B cell (primary cell): ENCODE measurements at regions not wholly inside any gene's neighbourhood (a gene's known extent, or its start where the extent isn't known, plus 50 kb on each side); places are given as distances from the start of the nearest gene placed in this dataset.

ENCODE experiments used
- ATAC-seq: fragments of 200-7000 bp; cut with Tn5 transposase; one replicate; pipeline ENCODE4 v1.10.0; 2021; ENCODE audit warnings: low read depth, mild to moderate bottlenecking, moderate number of reproducible peaks, moderate library complexity
- CTCF ChIA-PET: fragments of 350-600 bp; sonication (Branson Sonifier 250); formaldehyde crosslinking; loops from one replicate; lab custom pipeline; 2021; ENCODE audit warnings: antibody characterized with exemption, inconsistent platforms; lab: Charles Lee
- POLR2A ChIA-PET: fragments of 350-600 bp; sonication (Branson Sonifier 250); formaldehyde crosslinking; loops from one replicate; lab custom pipeline; 2021; ENCODE audit warnings: antibody characterized with exemption; lab: Charles Lee
- DNase-seq: peaks from one replicate; pipeline ENCODE4 v3.0.0; 2013
- H2AFZ ChIP-seq: 2 replicates; pipeline ENCODE4 v1.6.1; 2012; ENCODE audit warnings: mild to moderate bottlenecking, low read depth, low read length; ENCODE audit not compliant: insufficient read depth, poor library complexity, severe bottlenecking
- H3K27ac ChIP-seq, 2 donors: 1 replicate in 1 of 2; 2 replicates in 1 of 2; pipeline ENCODE4 v1.5.1; 2012 to 2013; ENCODE audit warnings: low read length in 2 of 2, mild to moderate bottlenecking in 2 of 2, moderate library complexity in 1 of 2
- H3K27me3 ChIP-seq, 4 experiments: fragments of 200-600 bp in 1 of 4; sonication (generic) in 1 of 4; replicated peaks in 1 of 4; 1 replicate in 2 of 4; 2 replicates in 2 of 4; pipeline versions ENCODE4 v1.6.1 to v1.7.0; 2013 to 2016; ENCODE audit warnings: low read length in 3 of 4, mild to moderate bottlenecking in 2 of 4, mixed read lengths in 1 of 4, moderate library complexity in 1 of 4; ENCODE audit not compliant: insufficient read depth in 4 of 4, control insufficient read depth in 3 of 4; ENCODE audit errors: control extremely low read depth in 1 of 4
- H3K36me3 ChIP-seq, 2 experiments: replicated peaks in 1 of 2; 1 replicate in 1 of 2; 2 replicates in 1 of 2; pipeline versions ENCODE4 v1.6.1 to v1.7.1; 2013; ENCODE audit warnings: low read length in 1 of 2; ENCODE audit not compliant: insufficient read depth in 2 of 2, control insufficient read depth in 1 of 2; ENCODE audit errors: control extremely low read depth in 1 of 2, extremely low read depth in 1 of 2
- H3K4me1 ChIP-seq, 2 donors: fragments of 200-600 bp in 1 of 2; sonication (generic) in 1 of 2; 1 replicate in 1 of 2; 2 replicates in 1 of 2; pipeline versions ENCODE4 v1.5.1 to v1.6.1; 2013 to 2017; ENCODE audit warnings: low read length in 2 of 2; ENCODE audit not compliant: control insufficient read depth in 2 of 2, insufficient read depth in 2 of 2
- H3K4me2 ChIP-seq: replicated peaks from 2 replicates; pipeline ENCODE3; 2012; ENCODE audit warnings: mild to moderate bottlenecking, low read depth, low read length; ENCODE audit not compliant: poor library complexity, severe bottlenecking
- H3K4me3 ChIP-seq, 5 experiments: fragments of 200-600 bp in 1 of 5; sonication (generic) in 1 of 5; 1 replicate in 3 of 5; 2 replicates in 2 of 5; pipeline versions ENCODE4 v1.5.1 to v1.7.0; 2011 to 2016; ENCODE audit warnings: low read length in 4 of 5, mild to moderate bottlenecking in 4 of 5, low read depth in 2 of 5, control low read depth in 1 of 5, moderate library complexity in 1 of 5; ENCODE audit not compliant: insufficient read depth in 1 of 5; ENCODE audit errors: control extremely low read depth in 1 of 5, extremely low read depth in 1 of 5
- H3K79me2 ChIP-seq: fragments of 200-600 bp; sonication (generic); one replicate; pipeline ENCODE4 v1.6.0; 2016; ENCODE audit warnings: low read length; ENCODE audit not compliant: control insufficient read depth, insufficient read depth
- H3K9ac ChIP-seq: fragments of 200-600 bp; sonication (generic); 2 replicates; pipeline ENCODE4 v1.6.1; 2017; ENCODE audit warnings: mild to moderate bottlenecking, low read length, moderate library complexity
- H3K9me3 ChIP-seq, 3 donors: one replicate each; pipeline versions ENCODE4 v1.6.1 to v1.7.1; 2013; ENCODE audit warnings: low read length in 2 of 3; ENCODE audit not compliant: control insufficient read depth in 2 of 3, insufficient read depth in 1 of 3; ENCODE audit errors: control extremely low read depth in 1 of 3
- H4K20me1 ChIP-seq: 2 replicates; pipeline ENCODE4 v1.6.0; 2012; ENCODE audit warnings: mild to moderate bottlenecking, low read length; ENCODE audit not compliant: insufficient read depth, control insufficient read depth, poor library complexity, severe bottlenecking
- H3K27ac Mint-ChIP-seq: one replicate; pipeline ENCODE4 v1.8.0; 2021; ENCODE audit warnings: mixed read lengths
- H3K27me3 Mint-ChIP-seq: one replicate; pipeline ENCODE4 v1.8.0; 2021; ENCODE audit warnings: mixed read lengths
- H3K4me1 Mint-ChIP-seq: one replicate; pipeline ENCODE4 v1.8.0; 2021; ENCODE audit warnings: mixed read lengths
- H3K4me3 Mint-ChIP-seq: one replicate; pipeline ENCODE4 v1.8.0; 2021; ENCODE audit warnings: mixed read lengths
- H3K9me3 Mint-ChIP-seq: one replicate; pipeline ENCODE4 v1.8.0; 2022; ENCODE audit warnings: mixed read lengths; ENCODE audit not compliant: insufficient read depth
- EZH2 ChIP-seq: IDR thresholded peaks from 2 replicates; pipeline ENCODE4 v1.6.1; 2012; ENCODE audit warnings: borderline replicate concordance, low read depth, mild to moderate bottlenecking, moderate library complexity, low read length; ENCODE audit not compliant: insufficient read depth, poor library complexity, severe bottlenecking
- WGBS: methylation state at CpG from one replicate; pipeline ENCODE4 v1.1.5; 2013; ENCODE audit warnings: missing lambda C conversion rate; ENCODE audit not compliant: insufficient coverage; 5-methylcytosine and 5-hydroxymethylcytosine counted together
- intact Hi-C: fragments of 100-400 bp; cut with micrococcal nuclease; formaldehyde crosslinking; loops from one replicate; pipeline ENCODE4 v1.10.0; 2022
- TF ChIP-seq, protein P1 (sequence below): fragments of 200-600 bp; IDR thresholded peaks from one replicate; pipeline ENCODE4 v1.8.0; 2022; ENCODE audit warnings: antibody characterized with exemption, mild to moderate bottlenecking

DNA sequence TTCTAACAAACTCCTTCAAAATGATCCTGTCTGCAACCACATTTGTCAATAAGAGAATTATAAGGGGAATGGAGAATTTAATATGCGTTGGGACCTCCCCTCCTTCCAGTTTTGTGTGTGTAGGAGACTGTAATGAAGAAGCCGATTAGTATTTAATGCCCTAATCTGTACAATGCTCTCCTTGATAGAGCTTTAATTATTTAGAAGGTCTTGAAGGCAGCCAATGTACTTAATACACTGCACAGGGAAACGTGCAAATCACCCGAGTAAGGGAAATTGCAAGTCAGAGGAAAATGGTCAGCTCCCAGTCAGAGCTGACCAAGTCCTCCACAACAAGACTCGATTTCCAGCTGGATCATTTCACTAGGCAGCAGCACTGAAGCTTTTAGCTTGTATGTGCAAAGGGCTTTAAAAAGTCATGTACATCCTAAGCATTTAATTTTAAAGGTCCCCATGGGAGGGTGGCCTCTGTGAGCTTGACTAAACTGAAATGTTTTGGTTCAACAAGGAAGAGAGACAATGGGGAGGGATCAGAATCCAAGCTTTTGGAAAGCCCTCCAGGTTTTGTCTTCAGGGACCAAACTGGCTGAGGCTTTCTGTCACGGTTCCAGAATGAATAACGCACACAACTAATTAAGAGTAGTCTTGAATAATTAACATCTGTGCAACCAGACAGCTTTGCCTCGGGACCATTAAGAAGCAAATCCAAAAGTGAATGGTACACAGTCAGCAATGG is 159.8 kb upstream of the MITF start:
- no peak overlapping the region for H3K4me3 ChIP-seq
- DNase-seq (no peak), ATAC-seq (no peak)
- no peaks in the 10 kb centered on the region for H4K20me1 ChIP-seq
- no peaks in the 10 kb centered on the region for H3K79me2 ChIP-seq
- H3K36me3 ChIP-seq, result no peaks in the 10 kb centered on the region
- no peak overlapping the region for H3K27ac Mint-ChIP-seq
- ChIA-PET CTCF (no interaction called here), POLR2A (no interaction called here)
- H2AFZ ChIP-seq, result no peak overlapping the region
- H3K4me1 ChIP-seq, result no peaks in the 10 kb centered on the region
- no peak overlapping the region for H3K27ac ChIP-seq
- H3K9ac ChIP-seq, result no peak overlapping the region
- H3K9me3 ChIP-seq, result peaks cover 0 to 4% (median 1%) of the 10 kb centered on the region in 3 donors
- peaks cover 6% of the 10 kb centered on the region for H3K27me3 Mint-ChIP-seq
- no peaks in the 10 kb centered on the region for H3K4me1 Mint-ChIP-seq
- TF ChIP-seq, protein P1, sequence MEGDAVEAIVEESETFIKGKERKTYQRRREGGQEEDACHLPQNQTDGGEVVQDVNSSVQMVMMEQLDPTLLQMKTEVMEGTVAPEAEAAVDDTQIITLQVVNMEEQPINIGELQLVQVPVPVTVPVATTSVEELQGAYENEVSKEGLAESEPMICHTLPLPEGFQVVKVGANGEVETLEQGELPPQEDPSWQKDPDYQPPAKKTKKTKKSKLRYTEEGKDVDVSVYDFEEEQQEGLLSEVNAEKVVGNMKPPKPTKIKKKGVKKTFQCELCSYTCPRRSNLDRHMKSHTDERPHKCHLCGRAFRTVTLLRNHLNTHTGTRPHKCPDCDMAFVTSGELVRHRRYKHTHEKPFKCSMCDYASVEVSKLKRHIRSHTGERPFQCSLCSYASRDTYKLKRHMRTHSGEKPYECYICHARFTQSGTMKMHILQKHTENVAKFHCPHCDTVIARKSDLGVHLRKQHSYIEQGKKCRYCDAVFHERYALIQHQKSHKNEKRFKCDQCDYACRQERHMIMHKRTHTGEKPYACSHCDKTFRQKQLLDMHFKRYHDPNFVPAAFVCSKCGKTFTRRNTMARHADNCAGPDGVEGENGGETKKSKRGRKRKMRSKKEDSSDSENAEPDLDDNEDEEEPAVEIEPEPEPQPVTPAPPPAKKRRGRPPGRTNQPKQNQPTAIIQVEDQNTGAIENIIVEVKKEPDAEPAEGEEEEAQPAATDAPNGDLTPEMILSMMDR, result no peak
- no peak for TF ChIP-seq EZH2
- H3K4me2 ChIP-seq, result no peak overlapping the region
- no peak overlapping the region for H3K4me3 Mint-ChIP-seq
- WGBS, result 79% methylated on average over 3 of the region's 8 CpGs
- H3K9me3 Mint-ChIP-seq, result no peaks in the 10 kb centered on the region
- H3K27me3 ChIP-seq, result peaks cover 0 to 3% (median 0%) of the 10 kb centered on the region in 4 experiments
- intact Hi-C loops, result no loop called here

DNA sequence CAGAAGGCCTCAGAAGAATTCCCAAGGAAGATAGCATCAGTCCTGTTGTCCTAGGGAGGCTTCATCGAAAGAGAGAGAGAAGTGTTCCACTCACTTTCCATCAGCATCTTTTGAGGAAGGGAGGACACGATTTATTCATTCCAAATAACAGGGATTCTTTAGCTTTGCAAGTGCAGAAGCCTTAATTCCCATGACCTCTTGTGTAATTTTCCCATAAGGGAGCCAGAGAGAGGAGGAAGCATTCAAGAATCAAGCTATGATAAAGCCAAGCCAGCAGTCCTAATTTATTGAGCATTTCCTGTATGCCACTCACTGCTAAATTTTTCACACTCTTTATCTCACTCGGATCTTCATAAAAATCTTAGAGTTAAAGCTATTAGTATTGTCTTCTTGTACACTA is 169.7 kb upstream of the MITF start:
- H3K9ac ChIP-seq, result no peak overlapping the region
- H3K4me1 ChIP-seq, result no peaks in the 10 kb centered on the region
- WGBS, result no CpG with 5 or more reads among the region's 3 CpGs
- H3K9me3 Mint-ChIP-seq, result no peaks in the 10 kb centered on the region
- ATAC-seq (no peak), DNase-seq (no peak)
- H3K4me1 Mint-ChIP-seq, result no peaks in the 10 kb centered on the region
- POLR2A ChIA-PET, result no interaction called here
- H3K79me2 ChIP-seq, result no peaks in the 10 kb centered on the region
- H2AFZ ChIP-seq, result no peak overlapping the region
- H3K27ac Mint-ChIP-seq, result no peak overlapping the region
- H3K36me3 ChIP-seq, result no peaks in the 10 kb centered on the region
- intact Hi-C loops, result no loop called here
- H3K27me3 Mint-ChIP-seq, result peaks cover 9% of the 10 kb centered on the region
- no peaks in the 10 kb centered on the region for H4K20me1 ChIP-seq
- H3K9me3 ChIP-seq, result peaks cover 0 to 1% (median 0%) of the 10 kb centered on the region in 3 donors
- H3K27ac ChIP-seq, result no peak overlapping the region
- CTCF ChIA-PET, result no interaction called here
- H3K4me3 ChIP-seq, result no peak overlapping the region
- no peak overlapping the region for H3K4me2 ChIP-seq
- H3K4me3 Mint-ChIP-seq, result no peak overlapping the region
- no peaks in the 10 kb centered on the region for H3K27me3 ChIP-seq
- no peak for TF ChIP-seq EZH2
- TF ChIP-seq, protein P1, result no peak
